AG09309 (cell line): ENCODE measurements at regions not wholly inside any gene's neighbourhood (a gene's known extent, or its start where the extent isn't known, plus 50 kb on each side); places are given as distances from the start of the nearest gene placed in this dataset.

Source experiments
- DNase-seq: peaks from one replicate; pipeline ENCODE4 v3.0.0-alpha.2; 2010; ENCODE audit warnings: low read depth
- H3K4me3 ChIP-seq: 2 replicates; pipeline ENCODE4 v1.5.1; 2011; ENCODE audit warnings: mild to moderate bottlenecking, low read depth, low read length, moderate library complexity; ENCODE audit not compliant: control insufficient read depth
- CTCF ChIP-seq: IDR thresholded peaks from 2 replicates; pipeline ENCODE4 v1.5.1; 2011; ENCODE audit warnings: mild to moderate bottlenecking, low read depth, low read length, inconsistent platforms; ENCODE audit not compliant: insufficient read depth, control insufficient read depth; ENCODE audit errors: missing control alignments

DNA sequence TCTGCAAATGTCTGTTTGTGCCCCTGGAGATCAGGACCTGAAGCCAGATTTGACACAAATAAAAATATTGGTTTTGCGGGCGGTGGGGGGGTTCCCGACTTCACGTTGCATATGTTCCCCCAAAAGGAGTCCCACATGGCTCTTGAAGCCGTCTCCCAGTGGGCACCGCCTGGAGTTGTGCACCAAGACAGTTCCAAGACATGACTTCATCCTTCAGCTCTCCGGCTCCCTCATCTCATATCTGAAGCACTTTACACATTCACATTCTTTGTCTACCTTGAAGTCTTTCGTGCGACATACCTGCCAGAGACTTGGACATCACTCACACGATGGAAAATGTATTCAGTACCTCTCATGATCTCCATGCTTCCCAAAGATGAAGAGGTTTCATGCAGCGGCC is 362.8 kb upstream of the FOXK1 start:
- no peak overlapping the region for H3K4me3 ChIP-seq
- DNase-seq = no peak
- no peak for TF ChIP-seq CTCF

- H3K4me3 ChIP-seq = no peak overlapping the region
- no peak for DNase-seq
- no peak for TF ChIP-seq CTCF
Measured at GRCh38 chr7:4325732-4326131, 356.4 kb upstream of the FOXK1 start.

DNA sequence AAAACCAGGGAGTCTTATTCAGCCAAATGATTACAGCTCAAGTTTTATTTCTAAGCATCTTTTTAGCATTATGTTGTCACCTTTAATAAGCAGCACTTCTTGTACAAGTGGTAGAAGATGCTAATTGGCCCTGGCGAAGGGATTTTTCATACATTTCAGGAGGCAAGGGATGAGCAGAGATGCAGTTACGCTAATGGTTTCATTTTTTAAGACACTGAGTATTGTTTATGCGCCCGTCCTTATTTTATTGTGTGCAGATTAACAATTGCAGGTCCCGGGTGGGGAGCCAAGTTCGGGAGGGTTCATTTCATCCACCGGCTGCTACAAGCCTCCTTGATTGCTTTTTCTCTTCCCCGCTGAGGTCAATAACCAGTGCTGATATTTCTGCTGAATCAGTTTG is 350.4 kb upstream of the FOXK1 start:
- no peak for TF ChIP-seq CTCF
- DNase-seq = no peak
- no peak overlapping the region for H3K4me3 ChIP-seq

DNA sequence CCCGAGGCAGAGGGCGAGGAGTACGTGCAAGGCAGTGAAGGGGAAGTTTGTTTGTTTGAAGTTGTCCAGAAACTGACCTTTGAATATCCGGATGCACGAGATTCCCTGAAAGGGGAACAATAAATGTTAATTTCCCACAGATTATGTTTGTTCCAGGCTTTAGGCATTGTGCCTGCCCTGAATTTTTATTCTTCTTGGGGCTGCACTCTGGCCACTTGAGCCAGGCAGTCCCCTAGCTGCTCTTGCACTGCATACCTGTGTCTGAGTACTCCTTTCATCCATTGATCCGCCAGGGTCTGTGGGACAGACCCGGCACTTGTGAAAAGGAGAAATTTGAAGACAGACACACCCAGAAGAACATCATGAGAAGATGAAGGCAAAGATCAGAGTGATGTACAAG is 343.5 kb upstream of the FOXK1 start:
- no peak for TF ChIP-seq CTCF
- no peak for DNase-seq
- H3K4me3 ChIP-seq = no peak overlapping the region

- no peak overlapping the region for H3K4me3 ChIP-seq
- no peak for DNase-seq
- TF ChIP-seq CTCF = no peak
Measured at GRCh38 chr7:4343272-4344247, 338.5 kb upstream of the FOXK1 start.

- TF ChIP-seq CTCF = no peak
- H3K4me3 ChIP-seq = no peak overlapping the region
- DNase-seq = no peak
Measured at GRCh38 chr7:4345004-4345403, 337.1 kb upstream of the FOXK1 start.
